Mesenchymal stem cell (in vitro differentiated cells and primary cell): ENCODE measurements at regions not wholly inside any gene's neighbourhood (a gene's known extent, or its start where the extent isn't known, plus 50 kb on each side); places are given as distances from the start of the nearest gene placed in this dataset.

Experiments used
- DNase-seq: peaks from one replicate; pipeline ENCODE4 v3.0.0-alpha.2; 2013
- H2AFZ ChIP-seq: one replicate; pipeline ENCODE4 v1.6.1; 2013; ENCODE audit warnings: low read depth, mild to moderate bottlenecking, control low read depth, inconsistent platforms, low read length, moderate library complexity
- H2AK5ac ChIP-seq: 2 replicates; pipeline ENCODE4 v1.6.1; 2013; ENCODE audit warnings: low read length, moderate library complexity, mild to moderate bottlenecking, inconsistent platforms; ENCODE audit not compliant: severe bottlenecking
- H2BK120ac ChIP-seq: one replicate; pipeline ENCODE4 v1.6.1; 2013; ENCODE audit warnings: low read depth, mild to moderate bottlenecking, inconsistent platforms, low read length, moderate library complexity
- H2BK12ac ChIP-seq, 2 experiments: one replicate each; pipeline ENCODE4 v1.6.1; 2013; ENCODE audit warnings: inconsistent platforms in 2 of 2, low read length in 2 of 2, mild to moderate bottlenecking in 2 of 2, moderate library complexity in 2 of 2, control low read depth in 1 of 2
- H2BK15ac ChIP-seq: one replicate; pipeline ENCODE4 v1.6.1; 2013; ENCODE audit warnings: mild to moderate bottlenecking, low read depth, inconsistent platforms; ENCODE audit not compliant: poor library complexity, severe bottlenecking
- H2BK5ac ChIP-seq: 2 replicates; pipeline ENCODE4 v1.6.1; 2013; ENCODE audit warnings: low read depth, mild to moderate bottlenecking, low read length, control low read depth, inconsistent platforms; ENCODE audit not compliant: poor library complexity, severe bottlenecking
- H3K14ac ChIP-seq, 2 experiments: one replicate each; pipeline ENCODE4 v1.6.1; 2013; ENCODE audit warnings: inconsistent platforms in 2 of 2, low read length in 2 of 2, control low read depth in 1 of 2, mild to moderate bottlenecking in 1 of 2, moderate library complexity in 1 of 2
- H3K18ac ChIP-seq, 2 experiments: one replicate each; pipeline ENCODE4 v1.6.1; 2013; ENCODE audit warnings: inconsistent platforms in 2 of 2, low read length in 2 of 2, control low read depth in 1 of 2, low read depth in 1 of 2, mild to moderate bottlenecking in 1 of 2
- H3K23ac ChIP-seq, 2 experiments: one replicate each; pipeline ENCODE4 v1.6.1; 2013; ENCODE audit warnings: inconsistent platforms in 2 of 2, low read length in 2 of 2, mild to moderate bottlenecking in 2 of 2, moderate library complexity in 2 of 2, control low read depth in 1 of 2
- H3K27ac ChIP-seq: 2 replicates; pipeline ENCODE4 v1.5.1; 2013; ENCODE audit warnings: mild to moderate bottlenecking, moderate library complexity, low read length, control low read depth, inconsistent platforms; ENCODE audit not compliant: poor library complexity, severe bottlenecking
- H3K27me3 ChIP-seq, 2 experiments: 2 replicates each; pipeline versions ENCODE4 v1.6.1 to v1.7.0; 2013; ENCODE audit warnings: low read length in 2 of 2, mild to moderate bottlenecking in 2 of 2, moderate library complexity in 2 of 2, control low read depth in 1 of 2, inconsistent platforms in 1 of 2; ENCODE audit not compliant: control insufficient read depth in 1 of 2, insufficient read depth in 1 of 2
- H3K36me3 ChIP-seq, 2 experiments: 2 replicates each; pipeline versions ENCODE4 v1.6.1 to v1.7.0; 2013; ENCODE audit warnings: low read length in 2 of 2, control low read depth in 1 of 2, inconsistent platforms in 1 of 2, low read depth in 1 of 2, mild to moderate bottlenecking in 1 of 2; ENCODE audit not compliant: insufficient read depth in 2 of 2, control insufficient read depth in 1 of 2
- H3K4ac ChIP-seq, 2 experiments: one replicate each; pipeline ENCODE4 v1.6.1; 2013; ENCODE audit warnings: inconsistent platforms in 2 of 2, low read length in 2 of 2, mild to moderate bottlenecking in 2 of 2, moderate library complexity in 2 of 2, control low read depth in 1 of 2, low read depth in 1 of 2
- H3K4me1 ChIP-seq: 2 replicates; pipeline ENCODE4 v1.6.1; 2013; ENCODE audit warnings: low read depth, low read length, control low read depth; ENCODE audit not compliant: control insufficient read depth, insufficient read depth
- H3K4me2 ChIP-seq: 2 replicates; pipeline ENCODE4 v1.6.1; 2013; ENCODE audit warnings: low read length, mild to moderate bottlenecking, inconsistent platforms; ENCODE audit not compliant: poor library complexity, severe bottlenecking
- H3K4me3 ChIP-seq, 2 experiments: 2 replicates each; pipeline versions ENCODE4 v1.5.1 to v1.7.0; 2013; ENCODE audit warnings: low read length in 2 of 2, mild to moderate bottlenecking in 2 of 2, control low read depth in 1 of 2, low read depth in 1 of 2; ENCODE audit not compliant: insufficient read depth in 1 of 2
- H3K79me1 ChIP-seq: replicated peaks from 2 replicates; pipeline ENCODE4 v1.6.1; 2013; ENCODE audit warnings: mild to moderate bottlenecking, control low read depth, low read length, inconsistent platforms; ENCODE audit not compliant: poor library complexity, severe bottlenecking
- H3K9ac ChIP-seq: 2 replicates; pipeline ENCODE4 v1.7.0; 2013; ENCODE audit warnings: mild to moderate bottlenecking, low read length, moderate library complexity
- H3K9me3 ChIP-seq: 2 replicates; pipeline ENCODE4 v1.7.0; 2013; ENCODE audit warnings: mild to moderate bottlenecking, low read length; ENCODE audit not compliant: control insufficient read depth
- H4K8ac ChIP-seq: one replicate; pipeline ENCODE4 v1.6.1; 2013; ENCODE audit warnings: inconsistent platforms, mild to moderate bottlenecking, low read length, moderate library complexity
- H4K91ac ChIP-seq: one replicate; pipeline ENCODE4 v1.6.1; 2013; ENCODE audit warnings: mild to moderate bottlenecking, low read length, inconsistent platforms
- WGBS: methylation state at CpG from one replicate; pipeline ENCODE4 v1.1.7; 2013; ENCODE audit warnings: mixed read lengths; 5-methylcytosine and 5-hydroxymethylcytosine counted together

- Histone ChIP-seq H3K9ac (peak overlapping the region; percentile 66), H3K4me3 (no peak overlapping the region), H2BK12ac (no peak overlapping the region), H4K91ac (no peak overlapping the region), H3K79me1 (no peaks in the 10 kb centered on the region), H3K4me1 (peaks cover 1% of the 10 kb centered on the region), H3K18ac (no peak overlapping the region), H2BK120ac (no peak overlapping the region), H3K4me2 (no peak overlapping the region), H2BK15ac (no peak overlapping the region), H3K14ac (no peak overlapping the region), H3K4ac (no peak overlapping the region), H3K9me3 (peaks cover 13% of the 10 kb centered on the region), H2AK5ac (no peak overlapping the region), H3K27ac (no peak overlapping the region), H2BK5ac (no peak overlapping the region), H3K36me3 (no peaks in the 10 kb centered on the region), H4K8ac (no peak overlapping the region), H2AFZ (no peak overlapping the region), H3K27me3 (no peaks in the 10 kb centered on the region), H3K23ac (no peak overlapping the region)
- no peak for DNase-seq
Observed at GRCh38 chr13:74931698-74932433, 550.1 kb downstream of the TBC1D4 start.

DNA sequence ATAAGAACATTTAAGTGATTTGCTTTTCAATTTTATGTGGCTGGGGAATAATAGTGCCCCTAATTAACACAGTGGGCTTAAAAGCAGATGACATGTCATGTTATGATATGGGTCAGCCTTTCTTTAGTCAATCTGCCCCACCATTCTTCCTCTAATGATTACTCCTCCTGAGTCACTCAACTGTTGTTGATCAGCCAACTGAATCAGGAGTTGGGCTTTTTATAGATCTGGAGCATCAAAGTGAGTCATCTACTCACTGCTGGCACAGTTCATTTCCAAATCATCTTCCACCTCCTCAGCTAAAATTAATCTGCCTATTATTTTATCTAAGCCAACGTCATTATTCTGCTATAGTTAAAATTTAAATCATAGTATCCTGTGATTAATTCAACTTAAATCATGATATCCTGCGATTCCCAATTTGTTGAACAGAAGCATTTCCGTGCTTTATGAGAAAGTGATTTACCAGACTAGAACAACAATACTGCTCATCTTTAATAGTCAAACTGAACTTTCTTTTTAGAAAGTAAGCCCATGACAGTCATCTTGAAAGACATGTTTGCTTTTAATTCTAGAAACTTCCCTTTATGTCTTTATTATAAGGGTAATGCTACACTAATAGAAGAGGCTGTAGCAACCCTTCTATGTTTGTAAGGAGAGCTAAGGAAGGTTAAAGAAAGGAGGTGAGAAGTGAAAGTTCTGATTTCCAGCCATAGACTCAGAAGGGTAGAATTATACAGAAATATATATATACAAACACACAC is 551.4 kb downstream of the TBC1D4 start:
- Histone ChIP-seq H3K4me3 (no peak overlapping the region), H3K9ac (peak overlapping the region; percentile 66), H3K14ac (no peak overlapping the region), H3K4ac (no peak overlapping the region), H4K91ac (no peak overlapping the region), H3K23ac (no peak overlapping the region), H4K8ac (no peak overlapping the region), H3K4me2 (no peak overlapping the region), H2AFZ (no peak overlapping the region), H3K27ac (no peak overlapping the region), H2AK5ac (no peak overlapping the region), H2BK5ac (no peak overlapping the region), H3K18ac (no peak overlapping the region), H3K27me3 (no peaks in the 10 kb centered on the region), H2BK15ac (no peak overlapping the region), H3K36me3 (no peaks in the 10 kb centered on the region), H3K4me1 (peaks cover 1% of the 10 kb centered on the region), H2BK120ac (no peak overlapping the region), H3K9me3 (peaks cover 20% of the 10 kb centered on the region), H3K79me1 (no peaks in the 10 kb centered on the region), H2BK12ac (no peak overlapping the region)
- DNase-seq: peak; percentile 13
- WGBS: 93% methylated on average over 3 of the region's 3 CpGs

DNA sequence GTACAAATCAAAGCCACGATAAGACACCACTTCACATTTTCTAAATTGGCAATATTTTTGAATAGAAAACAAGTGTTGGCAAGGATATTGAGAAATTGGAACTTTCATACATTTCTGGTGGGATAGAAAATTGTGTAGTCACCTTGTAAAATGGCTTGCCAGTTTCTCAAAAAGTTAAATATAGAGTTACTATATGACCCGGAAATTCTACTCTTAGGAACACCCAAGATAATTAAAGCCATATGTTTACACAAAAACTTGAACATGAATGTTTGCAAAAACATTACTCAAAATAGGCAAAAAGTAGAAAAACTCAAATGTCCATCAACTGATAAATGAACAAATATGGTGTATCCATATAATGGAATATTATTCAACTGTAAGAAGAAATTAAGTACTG is 552.5 kb downstream of the TBC1D4 start:
- DNase-seq: no peak
- Histone ChIP-seq H3K18ac (no peak overlapping the region), H2AK5ac (no peak overlapping the region), H3K4ac (no peak overlapping the region), H3K36me3 (no peaks in the 10 kb centered on the region), H3K23ac (no peak overlapping the region), H2AFZ (no peak overlapping the region), H2BK15ac (no peak overlapping the region), H3K9ac (peak overlapping the region; percentile 66), H3K27me3 (no peaks in the 10 kb centered on the region), H3K4me3 (no peak overlapping the region), H4K91ac (no peak overlapping the region), H3K4me1 (peaks cover 1% of the 10 kb centered on the region), H2BK5ac (no peak overlapping the region), H4K8ac (no peak overlapping the region), H3K27ac (no peak overlapping the region), H2BK120ac (no peak overlapping the region), H3K4me2 (no peak overlapping the region), H3K14ac (no peak overlapping the region), H2BK12ac (no peak overlapping the region), H3K9me3 (peaks cover 20% of the 10 kb centered on the region), H3K79me1 (no peaks in the 10 kb centered on the region)
- WGBS: no CpG with 5 or more reads among the region's 2 CpGs

GRCh38 chr13:74927823-74928222 is 554.1 kb downstream of the TBC1D4 start:
- Histone ChIP-seq H3K4me1 (peaks cover 1% of the 10 kb centered on the region), H3K4ac (no peak overlapping the region), H4K8ac (no peak overlapping the region), H2BK15ac (no peak overlapping the region), H3K27me3 (no peaks in the 10 kb centered on the region), H3K4me2 (no peak overlapping the region), H2AFZ (no peak overlapping the region), H3K23ac (no peak overlapping the region), H2BK120ac (no peak overlapping the region), H3K9me3 (peaks cover 24% of the 10 kb centered on the region), H3K36me3 (no peaks in the 10 kb centered on the region), H3K27ac (no peak overlapping the region), H3K18ac (no peak overlapping the region), H2AK5ac (no peak overlapping the region), H2BK5ac (no peak overlapping the region), H3K4me3 (no peak overlapping the region), H3K79me1 (no peaks in the 10 kb centered on the region), H2BK12ac (no peak overlapping the region), H3K14ac (no peak overlapping the region), H3K9ac (no peak overlapping the region), H4K91ac (no peak overlapping the region)
- WGBS: 0% methylated on average over 1 of the region's 1 CpG
- no peak for DNase-seq
